GM12874 (cell line): ENCODE measurements at regions not wholly inside any gene's neighbourhood (a gene's known extent, or its start where the extent isn't known, plus 50 kb on each side); places are given as distances from the start of the nearest gene placed in this dataset.

Source experiments
- CTCF ChIP-seq: IDR thresholded peaks from 2 replicates; pipeline ENCODE4 v1.5.1; 2011; ENCODE audit warnings: low read depth, mild to moderate bottlenecking, control low read depth, low read length, moderate library complexity; ENCODE audit not compliant: insufficient read depth

DNA sequence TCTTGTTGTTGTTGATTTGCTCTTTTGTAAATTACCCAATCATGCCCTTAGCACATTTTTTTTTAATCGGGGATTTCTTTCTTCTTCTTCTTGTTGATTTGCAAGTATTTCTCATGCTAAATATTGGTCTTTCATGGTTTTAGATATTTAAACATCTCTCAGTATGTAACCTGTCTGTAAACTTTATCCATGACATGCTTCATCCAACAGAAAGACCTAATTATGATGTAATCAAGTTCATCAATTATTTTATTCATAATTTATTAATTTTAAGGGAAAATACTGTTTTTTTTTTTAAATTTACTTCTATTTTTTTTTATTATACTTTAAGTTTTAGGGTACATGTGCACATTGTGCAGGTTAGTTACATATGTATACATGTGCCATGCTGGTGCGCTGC lies 69.8 kb downstream of the TNFSF18 start:
- no peak for TF ChIP-seq CTCF
